ELR (cell line): ENCODE measurements at regions not wholly inside any gene's neighbourhood (a gene's known extent, or its start where the extent isn't known, plus 50 kb on each side); places are given as distances from the start of the nearest gene placed in this dataset.
"Not testable (repeated sequence)": the region's sequence is repeated elsewhere in the genome, so short reads cannot be mapped to it uniquely, and the experiment has no call there.

Experiments used
- DNase-seq: peaks from one replicate; pipeline ENCODE4 v3.0.0-alpha.2; 2015; ENCODE audit warnings: low read depth

GRCh38 chr1:229133811-229134210 lies 137.1 kb upstream of the RAB4A start:
- no peak for DNase-seq

- DNase-seq, result not testable (repeated sequence)
Observed at GRCh38 chr1:229134381-229135217, 136.3 kb upstream of the RAB4A start.

GRCh38 chr1:229135773-229136172 lies 135.1 kb upstream of the RAB4A start:
- DNase-seq, result no peak

- no peak for DNase-seq
Observed at GRCh38 chr1:229136822-229137221, 134.1 kb upstream of the RAB4A start.

GRCh38 chr1:229137271-229137670 lies 133.6 kb upstream of the RAB4A start:
- no peak for DNase-seq

GRCh38 chr1:229138058-229138457 lies 132.9 kb upstream of the RAB4A start:
- DNase-seq, result no peak

- DNase-seq, result no peak
Observed at GRCh38 chr1:229139331-229140118, 131.4 kb upstream of the RAB4A start.

- no peak for DNase-seq
Observed at GRCh38 chr1:229140119-229140396, 130.9 kb upstream of the RAB4A start.

GRCh38 chr1:229141271-229141670 lies 129.6 kb upstream of the RAB4A start:
- DNase-seq, result no peak

- no peak for DNase-seq
Observed at GRCh38 chr1:229141689-229142377, 129.1 kb upstream of the RAB4A start.

GRCh38 chr1:229142471-229142870 lies 128.4 kb upstream of the RAB4A start:
- DNase-seq, result no peak

GRCh38 chr1:229146647-229147046 lies 124.3 kb upstream of the RAB4A start:
- no peak for DNase-seq

GRCh38 chr1:229147072-229147471 lies 123.8 kb upstream of the RAB4A start:
- no peak for DNase-seq

- DNase-seq, result no peak
Observed at GRCh38 chr1:229148041-229148671, 122.8 kb upstream of the RAB4A start.

- no peak for DNase-seq
Observed at GRCh38 chr1:229148743-229149142, 122.2 kb upstream of the RAB4A start.

GRCh38 chr1:229149435-229149834 lies 121.5 kb upstream of the RAB4A start:
- DNase-seq, result no peak

GRCh38 chr1:229150518-229150917 lies 120.4 kb upstream of the RAB4A start:
- no peak for DNase-seq

- DNase-seq, result not testable (repeated sequence)
Observed at GRCh38 chr1:229151412-229151811, 119.5 kb upstream of the RAB4A start.

GRCh38 chr1:229152311-229152710 lies 118.6 kb upstream of the RAB4A start:
- no peak for DNase-seq

- no peak for DNase-seq
Observed at GRCh38 chr1:229153955-229154548, 116.9 kb upstream of the RAB4A start.

GRCh38 chr1:229154811-229155210 lies 116.1 kb upstream of the RAB4A start:
- no peak for DNase-seq

GRCh38 chr1:229155472-229155871 lies 115.4 kb upstream of the RAB4A start:
- DNase-seq, result no peak
